ENCODE measurements at regions not wholly inside any gene's neighbourhood (a gene's known extent, or its start where the extent isn't known, plus 50 kb on each side); places are given as distances from the start of the nearest gene placed in this dataset.

- Histone ChIP-seq H3K27me3 (ENCODE audit: control insufficient read depth, insufficient read depth, low read length) (no peaks in the 10 kb centered on the region), H2BK15ac (ENCODE audit: low read depth, low read length) (peak overlapping the region; percentile 60; the same call in 2 of the 3 replicates), H2BK5ac (ENCODE audit: low read depth, low read length, poor library complexity, severe bottlenecking) (peak overlapping the region; percentile 73), H2AFZ (replicated peaks; ENCODE audit: low read length, poor library complexity) (no peak overlapping the region), H3K4ac (ENCODE audit: low read depth, low read length) (peak overlapping the region; percentile 25; the same call in 1 of the 2 replicates), H3K4me3 (ENCODE audit: insufficient read depth, low read depth, low read length) (no peak overlapping the region), H3K9me1 (ENCODE audit: insufficient read depth, low read length) (peaks cover 5% of the 10 kb centered on the region; the same call in 1 of the 2 replicates), H3K4me2 (ENCODE audit: low read depth, low read length) (no peak overlapping the region), H2AK5ac (ENCODE audit: low read depth, low read length) (peak overlapping the region; percentile 59), H2BK20ac (ENCODE audit: low read depth, low read length) (peak overlapping the region; percentile 29; the same call in 1 of the 2 replicates), H3K14ac (replicated peaks; ENCODE audit: low read depth, low read length) (peak overlapping the region; percentile 37), H2BK120ac (ENCODE audit: low read depth, low read length) (no peak overlapping the region), H3K23ac (ENCODE audit: low read depth, low read length) (no peak overlapping the region), H4K5ac (ENCODE audit: low read depth, low read length) (peak overlapping the region; percentile 49; the same call in 1 of the 2 replicates), H4K20me1 (ENCODE audit: insufficient read depth, low read length) (no peaks in the 10 kb centered on the region), H3K56ac (ENCODE audit: extremely low read depth, insufficient read depth, low read length) (no peak overlapping the region), H3K27ac (ENCODE audit: insufficient read depth, low read length) (peak overlapping the region; percentile 45; the same call in 1 of the 2 replicates), H3K9ac (ENCODE audit: low read depth, low read length) (no peak overlapping the region), H3K9me3 (ENCODE audit: control insufficient read depth, insufficient read depth, low read length) (no peaks in the 10 kb centered on the region), H4K8ac (ENCODE audit: low read depth in 2 of 2, low read length in 2 of 2) (0 out of 4 replicates have a peak overlapping the region, but pooled peaks of 1 of the 2 experiments have one; percentile 26), H3K36me3 (ENCODE audit: control insufficient read depth, insufficient read depth, low read length) (no peaks in the 10 kb centered on the region), H2AK9ac (replicated peaks; ENCODE audit: low read depth, low read length, poor library complexity) (no peak overlapping the region), H4K91ac (ENCODE audit: insufficient read depth, low read depth, low read length) (peak overlapping the region; percentile 38; the same call in 1 of the 2 replicates), H3K4me1 (ENCODE audit: control insufficient read depth, insufficient read depth, low read length) (peaks cover 14% of the 10 kb centered on the region), H3K79me1 (ENCODE audit: low read depth in 1 of 2, low read length in 2 of 2) (no peaks in the 10 kb centered on the region), H3K18ac (ENCODE audit: low read depth, low read length) (peak overlapping the region; percentile 55)
- no TSS peak for BruUV-seq (replicated peaks)
- intact Hi-C loops (cut with micrococcal nuclease) = no loop called here
- ChIA-PET CTCF (interaction anchor here (2.0 kb wide), 1 partner anchor 49 kb away, joined by 6 read pairs; no protein-coding TSS in a partner anchor), POLR2A (ENCODE audit: unreplicated experiment) (no interaction called here)
- TF ChIP-seq RAD21 (IDR thresholded peaks at IDR 0.05; ENCODE audit: low read length) = no peak
- TF ChIP-seq SMC3 (IDR thresholded peaks at IDR 0.05; ENCODE audit: low read depth, low read length) = no peak
- TF ChIP-seq CEBPB (IDR thresholded peaks at IDR 0.05; ENCODE audit: low read depth, low read length) = peak; percentile 74
- TF ChIP-seq RCOR1 (IDR thresholded peaks at IDR 0.05; ENCODE audit: insufficient replicate concordance, low read length) = no peak
- no peak for TF ChIP-seq ELK1 (IDR thresholded peaks at IDR 0.05; ENCODE audit: borderline replicate concordance, low read depth, low read length)
- TF ChIP-seq CHD1 (IDR thresholded peaks at IDR 0.05; ENCODE audit: low read depth, low read length) = no peak
- no peak for TF ChIP-seq FOS (IDR thresholded peaks at IDR 0.05; ENCODE audit: low read depth, low read length)
- TF ChIP-seq USF2 (IDR thresholded peaks at IDR 0.05; ENCODE audit: low read depth, low read length) = no peak
- TF ChIP-seq MXI1 (IDR thresholded peaks at IDR 0.05; ENCODE audit: borderline replicate concordance, low read depth, low read length) = no peak
- no peak for TF ChIP-seq BHLHE40 (IDR thresholded peaks at IDR 0.05; ENCODE audit: low read depth, low read length)
- TF ChIP-seq MAZ (IDR thresholded peaks at IDR 0.05; ENCODE audit: borderline replicate concordance, low read depth, low read length) = no peak
- TF ChIP-seq, protein P1, sequence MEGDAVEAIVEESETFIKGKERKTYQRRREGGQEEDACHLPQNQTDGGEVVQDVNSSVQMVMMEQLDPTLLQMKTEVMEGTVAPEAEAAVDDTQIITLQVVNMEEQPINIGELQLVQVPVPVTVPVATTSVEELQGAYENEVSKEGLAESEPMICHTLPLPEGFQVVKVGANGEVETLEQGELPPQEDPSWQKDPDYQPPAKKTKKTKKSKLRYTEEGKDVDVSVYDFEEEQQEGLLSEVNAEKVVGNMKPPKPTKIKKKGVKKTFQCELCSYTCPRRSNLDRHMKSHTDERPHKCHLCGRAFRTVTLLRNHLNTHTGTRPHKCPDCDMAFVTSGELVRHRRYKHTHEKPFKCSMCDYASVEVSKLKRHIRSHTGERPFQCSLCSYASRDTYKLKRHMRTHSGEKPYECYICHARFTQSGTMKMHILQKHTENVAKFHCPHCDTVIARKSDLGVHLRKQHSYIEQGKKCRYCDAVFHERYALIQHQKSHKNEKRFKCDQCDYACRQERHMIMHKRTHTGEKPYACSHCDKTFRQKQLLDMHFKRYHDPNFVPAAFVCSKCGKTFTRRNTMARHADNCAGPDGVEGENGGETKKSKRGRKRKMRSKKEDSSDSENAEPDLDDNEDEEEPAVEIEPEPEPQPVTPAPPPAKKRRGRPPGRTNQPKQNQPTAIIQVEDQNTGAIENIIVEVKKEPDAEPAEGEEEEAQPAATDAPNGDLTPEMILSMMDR (conservative IDR thresholded peaks at IDR 0.05; ENCODE audit: low read depth, low read length) = peak; percentile 24; the same call in 1 of the 2 replicates
- WGBS, 2 experiments (ENCODE audit: extremely low coverage in 2 of 2, insufficient read length in 1 of 2) = 100% methylated on average over 1 of the region's 9 CpGs; no CpG with 5 or more reads in 1 of the 2 experiments
- peak; percentile 60 for DNase-seq
- in situ Hi-C loops (cut with MboI; ENCODE audit: low sequenced_read_pairs) = no loop called here
- ATAC-seq (ENCODE audit: low read depth) = peak; percentile 48
- dilution Hi-C loops (cut with HindIII; ENCODE audit: low sequenced_read_pairs, unreplicated experiment) = no loop called here
Measured at GRCh38 chr10:33066558-33067236, 108.7 kb upstream of the ITGB1 start.
